A549 (cell line): ENCODE measurements at regions not wholly inside any gene's neighbourhood (a gene's known extent, or its start where the extent isn't known, plus 50 kb on each side); places are given as distances from the start of the nearest gene placed in this dataset.

Source experiments
- CHD2 ChIP-seq: fragments of 150-350 bp; IDR thresholded peaks from 2 replicates; pipeline ENCODE4 v1.6.1; 2014; ENCODE audit warnings: low read length; ENCODE audit not compliant: partially characterized antibody
- EP300 ChIP-seq, 2 experiments: fragments of >200 bp; sonication (Bioruptor Twin); formaldehyde crosslinking; IDR thresholded peaks; 2 replicates in 1 of 2; 3 replicates in 1 of 2; pipeline ENCODE4 v1.6.1; 2016 to 2017
- NFE2L2 ChIP-seq: fragments of 150-350 bp; conservative IDR thresholded peaks from 2 replicates; pipeline ENCODE4 v1.6.1; 2014; ENCODE audit warnings: low read length
- NPAS2 ChIP-seq: fragments of 250-450 bp; sonication (Bioruptor Pico); IDR thresholded peaks from 2 replicates; pipeline ENCODE4 v1.8.0; 2022; ENCODE audit warnings: mild to moderate bottlenecking, moderate library complexity, borderline replicate concordance
- POLR2A ChIP-seq: IDR thresholded peaks from 2 replicates; pipeline ENCODE4 v1.6.1; 2012; ENCODE audit warnings: mild to moderate bottlenecking, low read length

- TF ChIP-seq POLR2A (no peak), CHD2 (no peak), EP300 (IDR thresholded peaks at IDR 0.05) (no peak), NFE2L2 (no peak), NPAS2 (CRISPR knock-in tag) (no peak)
These were observed 435.1 kb upstream of the PCDH20 start for GRCh38 chr13:61850794-61851193.
